SK-N-MC (cell line): ENCODE measurements at regions not wholly inside any gene's neighbourhood (a gene's known extent, or its start where the extent isn't known, plus 50 kb on each side); places are given as distances from the start of the nearest gene placed in this dataset.

Experiments used
- EZH2 ChIP-seq: fragments of 200-600 bp; sonication (generic); IDR thresholded peaks from one replicate; pipeline ENCODE4 v1.6.1; 2017; ENCODE audit warnings: antibody characterized with exemption
- FOXP2 ChIP-seq: optimal IDR thresholded peaks from 2 replicates; pipeline ENCODE3; 2011; ENCODE audit warnings: mild to moderate bottlenecking, moderate library complexity; ENCODE audit not compliant: insufficient read depth; ENCODE audit errors: extremely low read length, control extremely low read depth
- POLR2AphosphoS5 ChIP-seq: IDR thresholded peaks from 2 replicates; pipeline ENCODE4 v1.6.1; 2012; ENCODE audit warnings: mild to moderate bottlenecking, low read depth, low read length, borderline replicate concordance

- no peak for TF ChIP-seq EZH2
- TF ChIP-seq POLR2AphosphoS5, result no peak
- TF ChIP-seq FOXP2, result no peak
Measured at GRCh38 chr18:29034113-29034856, 857.4 kb upstream of the CDH2 start.
